ENCODE measurements at regions not wholly inside any gene's neighbourhood (a gene's known extent, or its start where the extent isn't known, plus 50 kb on each side); places are given as distances from the start of the nearest gene placed in this dataset.

GRCh38 chr3:152745646-152746045, 89.3 kb upstream of the P2RY1 start:
- H2AFZ ChIP-seq = no peak overlapping the region
- no peak overlapping the region for H3K27ac ChIP-seq
- H3K27me3 ChIP-seq = no peaks in the 10 kb centered on the region
- H3K9me2 ChIP-seq (replicated peaks; ENCODE audit: insufficient read depth) = no peaks in the 10 kb centered on the region
- 61% methylated on average over 1 of the region's 1 CpG for WGBS (ENCODE audit: low lambda C conversion rate, missing lambda C conversion rate)
- no peak for DNase-seq (ENCODE audit: low spot score)
- H3K4me3 ChIP-seq = no peak overlapping the region
- H4K20me1 ChIP-seq (ENCODE audit: insufficient read depth, poor library complexity, severe bottlenecking) = no peaks in the 10 kb centered on the region
- no peaks in the 10 kb centered on the region for H3K36me3 ChIP-seq (replicated peaks; ENCODE audit: insufficient read depth, low read depth)
- H3K4me2 ChIP-seq = no peak overlapping the region
- no peak for TF ChIP-seq EZH2phosphoT487 (IDR thresholded peaks at IDR 0.05; ENCODE audit: low read depth, severe bottlenecking, unreplicated experiment)
- TF ChIP-seq EZH2 (IDR thresholded peaks at IDR 0.05; ENCODE audit: borderline replicate concordance) = no peak
- TF ChIP-seq CTCF (IDR thresholded peaks at IDR 0.05; ENCODE audit: poor library complexity) = no peak
- H3K4me1 ChIP-seq (ENCODE audit: insufficient read depth) = no peaks in the 10 kb centered on the region
- H3K79me2 ChIP-seq = no peaks in the 10 kb centered on the region
- H3K9me3 ChIP-seq (ENCODE audit: low read depth) = no peaks in the 10 kb centered on the region

- TF ChIP-seq EZH2phosphoT487 (IDR thresholded peaks at IDR 0.05; ENCODE audit: low read depth, severe bottlenecking, unreplicated experiment) = no peak
- no peak for TF ChIP-seq EZH2 (IDR thresholded peaks at IDR 0.05; ENCODE audit: borderline replicate concordance)
- no peak for TF ChIP-seq CTCF (IDR thresholded peaks at IDR 0.05; ENCODE audit: poor library complexity)
- WGBS (ENCODE audit: low lambda C conversion rate, missing lambda C conversion rate) = 95% methylated on average over 2 of the region's 2 CpGs
- Histone ChIP-seq H3K9me3 (ENCODE audit: low read depth) (no peaks in the 10 kb centered on the region), H3K9me2 (replicated peaks; ENCODE audit: insufficient read depth) (no peaks in the 10 kb centered on the region), H3K4me1 (ENCODE audit: insufficient read depth) (no peaks in the 10 kb centered on the region), H3K27ac (no peak overlapping the region), H3K79me2 (no peaks in the 10 kb centered on the region), H3K36me3 (replicated peaks; ENCODE audit: insufficient read depth, low read depth) (no peaks in the 10 kb centered on the region), H3K4me3 (no peak overlapping the region), H3K27me3 (no peaks in the 10 kb centered on the region), H3K4me2 (no peak overlapping the region), H4K20me1 (ENCODE audit: insufficient read depth, poor library complexity, severe bottlenecking) (no peaks in the 10 kb centered on the region), H2AFZ (no peak overlapping the region)
- no peak for DNase-seq (ENCODE audit: low spot score)
These were observed 80.6 kb upstream of the P2RY1 start for GRCh38 chr3:152754303-152754702.

GRCh38 chr3:152756807-152757206, 78.1 kb upstream of the P2RY1 start:
- Histone ChIP-seq H3K9me2 (replicated peaks; ENCODE audit: insufficient read depth) (no peaks in the 10 kb centered on the region), H4K20me1 (ENCODE audit: insufficient read depth, poor library complexity, severe bottlenecking) (no peaks in the 10 kb centered on the region), H3K9me3 (ENCODE audit: low read depth) (no peaks in the 10 kb centered on the region), H3K27ac (no peak overlapping the region), H2AFZ (no peak overlapping the region), H3K36me3 (replicated peaks; ENCODE audit: insufficient read depth, low read depth) (no peaks in the 10 kb centered on the region), H3K4me3 (no peak overlapping the region), H3K4me1 (ENCODE audit: insufficient read depth) (no peaks in the 10 kb centered on the region), H3K4me2 (no peak overlapping the region), H3K27me3 (no peaks in the 10 kb centered on the region), H3K79me2 (no peaks in the 10 kb centered on the region)
- TF ChIP-seq EZH2phosphoT487 (IDR thresholded peaks at IDR 0.05; ENCODE audit: low read depth, severe bottlenecking, unreplicated experiment) (no peak), CTCF (IDR thresholded peaks at IDR 0.05; ENCODE audit: poor library complexity) (no peak)
- no peak for DNase-seq (ENCODE audit: low spot score)

- H3K4me1 ChIP-seq (ENCODE audit: insufficient read depth) = no peaks in the 10 kb centered on the region
- H3K27ac ChIP-seq = no peak overlapping the region
- no peaks in the 10 kb centered on the region for H3K79me2 ChIP-seq
- H3K4me2 ChIP-seq = no peak overlapping the region
- H3K36me3 ChIP-seq (replicated peaks; ENCODE audit: insufficient read depth, low read depth) = no peaks in the 10 kb centered on the region
- TF ChIP-seq CTCF (IDR thresholded peaks at IDR 0.05; ENCODE audit: poor library complexity) (no peak), EZH2phosphoT487 (IDR thresholded peaks at IDR 0.05; ENCODE audit: low read depth, severe bottlenecking, unreplicated experiment) (no peak), EZH2 (IDR thresholded peaks at IDR 0.05; ENCODE audit: borderline replicate concordance) (no peak)
- no peak overlapping the region for H2AFZ ChIP-seq
- H4K20me1 ChIP-seq (ENCODE audit: insufficient read depth, poor library complexity, severe bottlenecking) = no peaks in the 10 kb centered on the region
- H3K9me2 ChIP-seq (replicated peaks; ENCODE audit: insufficient read depth) = no peaks in the 10 kb centered on the region
- H3K27me3 ChIP-seq = no peaks in the 10 kb centered on the region
- 95% methylated on average over 4 of the region's 4 CpGs for WGBS (ENCODE audit: low lambda C conversion rate, missing lambda C conversion rate)
- no peaks in the 10 kb centered on the region for H3K9me3 ChIP-seq (ENCODE audit: low read depth)
- H3K4me3 ChIP-seq = no peak overlapping the region
- no peak for DNase-seq (ENCODE audit: low spot score)
These were observed 74.8 kb upstream of the P2RY1 start for GRCh38 chr3:152760024-152760563.

All from hepatocyte (in vitro differentiated cells).